ENCODE measurements at regions not wholly inside any gene's neighbourhood (a gene's known extent, or its start where the extent isn't known, plus 50 kb on each side); places are given as distances from the start of the nearest gene placed in this dataset.
"Not testable (repeated sequence)": the region's sequence is repeated elsewhere in the genome, so short reads cannot be mapped to it uniquely, and the experiment has no call there.

- TF ChIP-seq CTCF (IDR thresholded peaks at IDR 0.05; ENCODE audit: low read depth, low read length, missing control alignments), result no peak
- no peak overlapping the region for H3K4me3 ChIP-seq (replicated peaks; ENCODE audit: low read depth, low read length)
- no peak for DNase-seq (ENCODE audit: extremely low read depth, low read depth)
Observed at GRCh38 chr5:142399891-142400290, 75.1 kb upstream of the SPRY4 start.

- H3K4me3 ChIP-seq (replicated peaks; ENCODE audit: low read depth, low read length), result no peak overlapping the region
- TF ChIP-seq CTCF (IDR thresholded peaks at IDR 0.05; ENCODE audit: low read depth, low read length, missing control alignments), result no peak
- DNase-seq (ENCODE audit: extremely low read depth, low read depth), result no peak
Observed at GRCh38 chr5:142398730-142399055, 73.9 kb upstream of the SPRY4 start.

- DNase-seq (ENCODE audit: extremely low read depth, low read depth); H3K4me3 ChIP-seq (replicated peaks; ENCODE audit: low read depth, low read length): not testable (repeated sequence)
Observed at GRCh38 chr5:142398011-142398729, 73.3 kb upstream of the SPRY4 start.

- TF ChIP-seq CTCF (IDR thresholded peaks at IDR 0.05; ENCODE audit: low read depth, low read length, missing control alignments), result no peak
- H3K4me3 ChIP-seq (replicated peaks; ENCODE audit: low read depth, low read length), result no peak overlapping the region
- no peak for DNase-seq (ENCODE audit: extremely low read depth, low read depth)
Observed at GRCh38 chr5:142397178-142397577, 72.4 kb upstream of the SPRY4 start.

- DNase-seq (ENCODE audit: extremely low read depth, low read depth), result no peak
- no peak for TF ChIP-seq CTCF (IDR thresholded peaks at IDR 0.05; ENCODE audit: low read depth, low read length, missing control alignments)
- H3K4me3 ChIP-seq (replicated peaks; ENCODE audit: low read depth, low read length), result no peak overlapping the region
Observed at GRCh38 chr5:142396436-142397038, 71.7 kb upstream of the SPRY4 start.

GRCh38 chr5:142395334-142395733 is 70.5 kb upstream of the SPRY4 start:
- no peak for TF ChIP-seq CTCF (IDR thresholded peaks at IDR 0.05; ENCODE audit: low read depth, low read length, missing control alignments)
- no peak overlapping the region for H3K4me3 ChIP-seq (replicated peaks; ENCODE audit: low read depth, low read length)
- DNase-seq (ENCODE audit: extremely low read depth, low read depth), result no peak

- DNase-seq (ENCODE audit: extremely low read depth, low read depth), result no peak
- H3K4me3 ChIP-seq (replicated peaks; ENCODE audit: low read depth, low read length), result no peak overlapping the region
- TF ChIP-seq CTCF (IDR thresholded peaks at IDR 0.05; ENCODE audit: low read depth, low read length, missing control alignments), result no peak
Observed at GRCh38 chr5:142391058-142391845, 66.4 kb upstream of the SPRY4 start.

All from HFF-Myc (cell line).